Panc1 (cell line): ENCODE measurements at regions not wholly inside any gene's neighbourhood (a gene's known extent, or its start where the extent isn't known, plus 50 kb on each side); places are given as distances from the start of the nearest gene placed in this dataset.

Experiments
- ATAC-seq: fragments of 200-7000 bp; cut with Tn5 transposase; 2 replicates; pipeline ENCODE4 v1.9.1; 2020; ENCODE audit warnings: mild to moderate bottlenecking, moderate library complexity
- BruUV-seq: library from RNA; stranded (reverse); fragments of 400-500 nt; replicated peaks from 2 replicates; lab custom pipeline; 2021; lab: Mats Ljungman, UMichigan
- CTCF ChIA-PET: fragments of 300-600 bp; sonication (Branson Sonifier 250); formaldehyde crosslinking; loops from one replicate; lab custom pipeline; 2022; ENCODE audit warnings: antibody characterized with exemption; lab: Charles Lee
- POLR2A ChIA-PET: fragments of 300-600 bp; sonication (Branson Sonifier 250); formaldehyde crosslinking; loops from one replicate; lab custom pipeline; 2022; ENCODE audit warnings: antibody characterized with exemption; lab: Charles Lee
- DNase-seq: peaks from one replicate; pipeline ENCODE4 v3.0.0-alpha.2; 2010; ENCODE audit warnings: low read depth, low spot score
- H3K27ac ChIP-seq: 2 replicates; pipeline ENCODE4 v1.5.1; 2011; ENCODE audit warnings: mild to moderate bottlenecking, low read length, inconsistent platforms
- H3K27me3 ChIP-seq: fragments of 200-500 bp; sonication (Bioruptor generic); 2 replicates; pipeline ENCODE4 v1.6.0; 2014; ENCODE audit warnings: low read length, inconsistent platforms; ENCODE audit not compliant: control insufficient read depth, insufficient read depth
- H3K36me3 ChIP-seq: fragments of 200-500 bp; sonication (Bioruptor generic); 2 replicates; pipeline ENCODE4 v1.5.1; 2014; ENCODE audit warnings: inconsistent platforms, mild to moderate bottlenecking, low read length, moderate library complexity; ENCODE audit not compliant: control insufficient read depth, insufficient read depth
- H3K4me1 ChIP-seq: 2 replicates; pipeline ENCODE4 v1.5.1; 2011; ENCODE audit warnings: inconsistent platforms, mild to moderate bottlenecking, low read length, moderate library complexity; ENCODE audit not compliant: control insufficient read depth, insufficient read depth
- H3K4me3 ChIP-seq, 2 experiments: 2 replicates each; pipeline ENCODE4 v1.5.1; 2011 to 2012; ENCODE audit warnings: low read depth in 2 of 2, low read length in 2 of 2, mild to moderate bottlenecking in 2 of 2, inconsistent platforms in 1 of 2, moderate library complexity in 1 of 2
- H3K9me3 ChIP-seq: fragments of 200-500 bp; sonication (Bioruptor generic); 2 replicates; pipeline ENCODE4 v1.5.1; 2014; ENCODE audit warnings: low read depth, mild to moderate bottlenecking, inconsistent platforms, low read length, moderate library complexity; ENCODE audit not compliant: control insufficient read depth, insufficient read depth
- CTCF ChIP-seq: fragments of 450-650 bp; IDR thresholded peaks from 2 replicates; pipeline ENCODE4 v1.5.1; 2017; ENCODE audit warnings: mild to moderate bottlenecking
- POLR2AphosphoS5 ChIP-seq: IDR thresholded peaks from 2 replicates; pipeline ENCODE4 v1.6.1; 2012; ENCODE audit warnings: mild to moderate bottlenecking, low read depth, low read length, moderate library complexity
- REST ChIP-seq, 2 experiments: IDR thresholded peaks; 2 replicates each; pipeline ENCODE4 v1.6.1; 2011 to 2012; ENCODE audit warnings: low read depth in 2 of 2, control low read depth in 1 of 2, low read length in 1 of 2, mild to moderate bottlenecking in 1 of 2, moderate library complexity in 1 of 2; ENCODE audit not compliant: insufficient read depth in 1 of 2
- SIN3A ChIP-seq: IDR thresholded peaks from 2 replicates; pipeline ENCODE4 v1.6.1; 2012; ENCODE audit warnings: low read depth, mild to moderate bottlenecking, low read length, moderate library complexity, borderline replicate concordance; ENCODE audit not compliant: insufficient read depth
- TCF7L2 ChIP-seq: IDR thresholded peaks from 2 replicates; pipeline ENCODE4 v1.6.1; 2011; ENCODE audit warnings: mild to moderate bottlenecking, low read depth, low read length, inconsistent platforms
- in situ Hi-C: cut with HindIII; loops from 2 replicates; pipeline ENCODE4 v1.10.0; 2016; ENCODE audit warnings: low sequenced_read_pairs, low pct_unique_long_range_greater_than_20kb
- intact Hi-C: fragments of 100-400 bp; cut with micrococcal nuclease; formaldehyde crosslinking; loops from one replicate; pipeline ENCODE4 v1.10.0; 2022; ENCODE audit not compliant: unreplicated experiment

- TF ChIP-seq REST (IDR thresholded peaks at IDR 0.05; ENCODE audit: insufficient read depth in 1 of 2, low read depth in 2 of 2, low read length in 1 of 2), result no peak
- no peak for TF ChIP-seq TCF7L2
- no peak for TF ChIP-seq SIN3A
- TF ChIP-seq POLR2AphosphoS5, result no peak
- TF ChIP-seq CTCF, result no peak
Measured at GRCh38 chr12:127247937-127248336, 1019.0 kb upstream of the TMEM132C start.

GRCh38 chr12:127249428-127249827 is 1017.5 kb upstream of the TMEM132C start:
- no TSS peak for BruUV-seq
- POLR2A ChIA-PET, result no interaction called here
- in situ Hi-C loops, result no loop called here

More at GRCh38 chr12:127247937-127248336, 1019.0 kb upstream of the TMEM132C start:
- no peak overlapping the region for H3K4me3 ChIP-seq
- CTCF ChIA-PET, result no interaction called here
- ATAC-seq (no peak), DNase-seq (no peak)
- BruUV-seq, result no TSS peak
- no peaks in the 10 kb centered on the region for H3K27me3 ChIP-seq
- POLR2A ChIA-PET, result no interaction called here
- intact Hi-C loops, result no loop called here
- in situ Hi-C loops, result no loop called here
- no peaks in the 10 kb centered on the region for H3K4me1 ChIP-seq
- no peak overlapping the region for H3K27ac ChIP-seq
- H3K9me3 ChIP-seq, result no peaks in the 10 kb centered on the region
- H3K36me3 ChIP-seq, result no peaks in the 10 kb centered on the region

More at GRCh38 chr12:127249428-127249827, 1017.5 kb upstream of the TMEM132C start:
- Histone ChIP-seq H3K4me3 (no peak overlapping the region), H3K9me3 (no peaks in the 10 kb centered on the region), H3K27ac (no peak overlapping the region), H3K4me1 (no peaks in the 10 kb centered on the region), H3K36me3 (no peaks in the 10 kb centered on the region), H3K27me3 (no peaks in the 10 kb centered on the region)
- ATAC-seq, result no peak
- CTCF ChIA-PET, result no interaction called here
- no peak for DNase-seq
- intact Hi-C loops, result no loop called here
- TF ChIP-seq TCF7L2 (no peak), POLR2AphosphoS5 (no peak), REST (IDR thresholded peaks at IDR 0.05; ENCODE audit: insufficient read depth in 1 of 2, low read depth in 2 of 2, low read length in 1 of 2) (no peak), SIN3A (no peak), CTCF (no peak)
